Fibroblast of the aortic adventitia (primary cell): ENCODE measurements at regions not wholly inside any gene's neighbourhood (a gene's known extent, or its start where the extent isn't known, plus 50 kb on each side); places are given as distances from the start of the nearest gene placed in this dataset.

Experiments used
- DNase-seq: peaks from one replicate; pipeline ENCODE4 v3.0.0-alpha.2; 2010; ENCODE audit warnings: low read depth
- H3K4me3 ChIP-seq: 2 replicates; pipeline ENCODE4 v1.5.1; 2011; ENCODE audit warnings: low read depth, mild to moderate bottlenecking, control low read depth, low read length, moderate library complexity
- CTCF ChIP-seq: IDR thresholded peaks from 2 replicates; pipeline ENCODE4 v1.5.1; 2011; ENCODE audit warnings: mild to moderate bottlenecking, low read length, control low read depth, inconsistent platforms; ENCODE audit not compliant: insufficient read depth

GRCh38 chr11:64484191-64485022 is 71.3 kb upstream of the SLC22A11 start:
- no peak overlapping the region for H3K4me3 ChIP-seq
- peak; percentile 1 for DNase-seq
- TF ChIP-seq CTCF, result no peak

GRCh38 chr11:64485074-64485473 is 70.7 kb upstream of the SLC22A11 start:
- no peak overlapping the region for H3K4me3 ChIP-seq
- TF ChIP-seq CTCF, result no peak
- no peak for DNase-seq

- no peak overlapping the region for H3K4me3 ChIP-seq
- peak; percentile 31 for DNase-seq
- peak; percentile 61 for TF ChIP-seq CTCF
Measured at GRCh38 chr11:64489831-64490441, 65.8 kb upstream of the SLC22A11 start.

- no peak for DNase-seq
- no peak for TF ChIP-seq CTCF
- H3K4me3 ChIP-seq, result no peak overlapping the region
Measured at GRCh38 chr11:64490562-64491216, 65.1 kb upstream of the SLC22A11 start.

- H3K4me3 ChIP-seq, result no peak overlapping the region
- TF ChIP-seq CTCF, result no peak
- no peak for DNase-seq
Measured at GRCh38 chr11:64492561-64492960, 63.2 kb upstream of the SLC22A11 start.

GRCh38 chr11:64498136-64498535 is 57.6 kb upstream of the SLC22A11 start:
- no peak for TF ChIP-seq CTCF
- no peak for DNase-seq
- no peak overlapping the region for H3K4me3 ChIP-seq
